ENCODE measurements at regions not wholly inside any gene's neighbourhood (a gene's known extent, or its start where the extent isn't known, plus 50 kb on each side); places are given as distances from the start of the nearest gene placed in this dataset.

DNA sequence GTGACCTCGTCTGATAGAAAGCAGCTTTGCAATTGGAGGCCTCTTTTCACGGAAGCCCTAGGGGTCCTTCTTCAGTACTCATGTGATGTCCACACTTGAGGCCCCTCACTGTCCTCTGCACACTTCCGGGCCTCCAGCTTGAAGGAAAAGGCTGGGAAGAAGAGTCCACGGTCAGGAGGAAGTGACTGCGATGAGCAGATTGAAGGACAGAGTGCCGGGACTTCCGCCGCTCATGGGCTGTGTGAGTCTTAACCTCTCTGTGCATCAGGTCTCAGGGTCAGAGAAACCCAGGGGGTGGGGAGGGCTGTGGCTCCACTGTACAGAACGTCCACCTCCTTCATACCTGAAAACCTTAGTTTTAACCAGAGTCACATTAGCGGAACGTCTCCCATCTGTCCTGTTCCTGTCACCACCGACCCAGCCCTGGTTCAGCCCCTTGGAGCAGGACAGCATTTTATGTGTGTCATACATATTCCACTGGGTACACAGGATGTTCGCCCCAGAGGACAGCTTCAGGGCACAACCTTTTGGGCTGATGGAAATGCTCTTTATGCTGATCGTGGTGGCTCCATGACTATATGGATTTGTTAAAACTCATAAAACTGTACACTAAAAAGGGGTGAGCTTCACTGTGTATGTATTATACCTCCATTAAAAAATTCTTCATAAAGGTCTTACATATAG, 51.0 kb upstream of the SORCS2 start:
- Mint-ChIP-seq H3K4me1 (peaks cover 8% of the 10 kb centered on the region), H3K27me3 (ENCODE audit: low read depth) (no peaks in the 10 kb centered on the region), H3K27ac (ENCODE audit: unreplicated experiment) (no peak overlapping the region), H3K9me3 (no peaks in the 10 kb centered on the region), H3K36me3 (ENCODE audit: low read depth) (no peaks in the 10 kb centered on the region), H3K4me3 (no peak overlapping the region)
- TF ChIP-seq, protein P1, sequence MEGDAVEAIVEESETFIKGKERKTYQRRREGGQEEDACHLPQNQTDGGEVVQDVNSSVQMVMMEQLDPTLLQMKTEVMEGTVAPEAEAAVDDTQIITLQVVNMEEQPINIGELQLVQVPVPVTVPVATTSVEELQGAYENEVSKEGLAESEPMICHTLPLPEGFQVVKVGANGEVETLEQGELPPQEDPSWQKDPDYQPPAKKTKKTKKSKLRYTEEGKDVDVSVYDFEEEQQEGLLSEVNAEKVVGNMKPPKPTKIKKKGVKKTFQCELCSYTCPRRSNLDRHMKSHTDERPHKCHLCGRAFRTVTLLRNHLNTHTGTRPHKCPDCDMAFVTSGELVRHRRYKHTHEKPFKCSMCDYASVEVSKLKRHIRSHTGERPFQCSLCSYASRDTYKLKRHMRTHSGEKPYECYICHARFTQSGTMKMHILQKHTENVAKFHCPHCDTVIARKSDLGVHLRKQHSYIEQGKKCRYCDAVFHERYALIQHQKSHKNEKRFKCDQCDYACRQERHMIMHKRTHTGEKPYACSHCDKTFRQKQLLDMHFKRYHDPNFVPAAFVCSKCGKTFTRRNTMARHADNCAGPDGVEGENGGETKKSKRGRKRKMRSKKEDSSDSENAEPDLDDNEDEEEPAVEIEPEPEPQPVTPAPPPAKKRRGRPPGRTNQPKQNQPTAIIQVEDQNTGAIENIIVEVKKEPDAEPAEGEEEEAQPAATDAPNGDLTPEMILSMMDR (conservative IDR thresholded peaks at IDR 0.05) = no peak
- no peak for DNase-seq (ENCODE audit: low read depth, low spot score)

DNA sequence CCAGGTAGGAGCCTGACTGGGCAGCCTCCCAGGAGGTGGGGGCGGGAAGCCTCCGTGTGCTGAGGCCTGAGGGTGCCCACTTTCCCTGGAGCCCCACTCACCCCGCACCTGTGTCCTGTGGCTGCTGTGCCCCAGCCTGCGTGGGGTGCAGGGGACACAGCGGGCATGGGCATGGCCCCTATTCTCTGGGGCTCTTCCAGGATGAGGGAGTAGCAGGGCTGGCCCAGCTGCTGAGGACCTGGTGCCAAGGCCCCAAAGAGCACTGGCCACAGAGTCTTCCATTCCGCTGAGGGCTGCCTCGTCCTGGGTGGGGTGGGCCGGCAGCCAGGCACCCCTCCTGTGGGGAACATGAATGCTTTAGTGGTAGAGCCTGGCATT, 51.7 kb upstream of the SORCS2 start:
- H3K27me3 Mint-ChIP-seq (ENCODE audit: low read depth) = no peaks in the 10 kb centered on the region
- TF ChIP-seq, protein P1 (conservative IDR thresholded peaks at IDR 0.05) = no peak
- no peaks in the 10 kb centered on the region for H3K36me3 Mint-ChIP-seq (ENCODE audit: low read depth)
- H3K4me3 Mint-ChIP-seq = no peak overlapping the region
- H3K4me1 Mint-ChIP-seq = peaks cover 8% of the 10 kb centered on the region
- DNase-seq (ENCODE audit: low read depth, low spot score) = no peak
- H3K27ac Mint-ChIP-seq (ENCODE audit: unreplicated experiment) = no peak overlapping the region
- H3K9me3 Mint-ChIP-seq = no peaks in the 10 kb centered on the region

DNA sequence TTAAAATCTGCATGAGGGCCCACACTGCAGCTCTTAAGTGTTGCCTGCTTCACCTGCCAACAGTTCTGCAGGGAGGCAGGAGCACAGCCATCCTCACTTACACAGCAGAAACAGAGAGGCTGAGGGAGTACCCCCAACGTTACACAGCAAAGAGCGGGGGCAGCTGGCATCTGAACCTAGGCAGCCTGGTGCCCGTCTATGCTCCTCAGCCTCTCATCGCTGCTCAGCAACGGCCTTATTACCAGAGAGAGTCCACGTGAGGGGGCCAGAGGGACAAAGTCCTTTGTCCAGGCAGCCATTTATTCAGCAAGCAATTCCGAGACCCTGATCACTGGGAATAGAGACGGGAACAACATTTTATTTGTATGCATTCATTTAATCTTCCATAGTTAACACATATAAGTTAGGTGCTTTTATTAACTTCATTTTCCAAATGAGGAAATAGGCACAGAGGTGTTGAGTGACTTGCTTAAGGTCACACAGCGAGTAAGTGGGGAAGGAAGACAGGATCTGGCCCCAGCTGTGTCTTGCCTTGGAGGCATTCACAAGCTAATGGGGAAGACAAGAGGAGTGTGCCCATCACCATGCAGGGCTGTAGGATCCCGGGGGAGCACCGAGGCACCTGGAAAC, 52.2 kb upstream of the SORCS2 start:
- H3K4me1 Mint-ChIP-seq = peaks cover 8% of the 10 kb centered on the region
- no peak overlapping the region for H3K27ac Mint-ChIP-seq (ENCODE audit: unreplicated experiment)
- TF ChIP-seq, protein P1 (conservative IDR thresholded peaks at IDR 0.05) = no peak
- no peak for DNase-seq (ENCODE audit: low read depth, low spot score)
- H3K4me3 Mint-ChIP-seq = no peak overlapping the region
- no peaks in the 10 kb centered on the region for H3K27me3 Mint-ChIP-seq (ENCODE audit: low read depth)
- no peaks in the 10 kb centered on the region for H3K36me3 Mint-ChIP-seq (ENCODE audit: low read depth)
- H3K9me3 Mint-ChIP-seq = no peaks in the 10 kb centered on the region

DNA sequence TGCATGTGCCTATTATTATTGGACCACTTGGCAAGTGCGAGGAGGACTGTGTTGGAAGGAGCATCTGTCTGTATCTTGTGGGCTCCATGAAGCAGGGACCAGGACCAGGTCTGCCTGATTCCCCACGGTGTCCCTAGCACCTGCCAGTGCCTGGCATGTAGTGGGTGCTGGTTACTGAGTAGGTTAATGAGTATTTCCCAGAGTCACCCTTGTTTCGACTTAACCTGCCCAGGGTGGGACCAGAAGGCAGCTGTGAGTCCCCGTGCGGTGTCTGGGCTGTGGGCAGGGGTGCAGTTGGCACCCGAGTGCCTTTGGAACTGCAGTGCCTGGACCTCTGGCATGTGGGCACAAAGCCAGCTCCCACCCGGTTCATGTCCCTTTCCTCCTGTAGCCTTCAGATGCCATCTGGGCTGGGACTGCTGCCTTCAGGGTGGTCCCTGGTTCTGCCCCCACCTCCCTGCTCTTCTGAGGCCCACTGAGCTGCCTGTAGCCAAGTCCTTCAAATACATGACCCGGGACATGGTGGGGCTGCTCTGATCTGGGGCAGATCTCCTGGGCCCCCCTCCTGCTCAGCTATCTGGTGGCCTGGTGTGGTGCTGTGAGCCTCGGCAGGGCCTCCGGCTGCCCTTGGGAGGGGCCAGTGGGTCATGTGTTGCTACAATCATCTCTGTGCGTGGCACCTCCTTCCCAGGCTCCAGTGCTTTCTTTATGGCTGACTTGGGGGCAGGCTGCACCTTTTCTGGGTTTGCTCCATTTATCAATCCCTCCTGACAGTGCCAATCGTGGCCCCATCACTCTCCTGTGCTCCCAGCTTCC, 53.0 kb upstream of the SORCS2 start:
- DNase-seq (ENCODE audit: low read depth, low spot score) = no peak
- TF ChIP-seq, protein P1 (conservative IDR thresholded peaks at IDR 0.05) = no peak
- H3K27ac Mint-ChIP-seq (ENCODE audit: unreplicated experiment) = no peak overlapping the region
- H3K36me3 Mint-ChIP-seq (ENCODE audit: low read depth) = no peaks in the 10 kb centered on the region
- H3K4me3 Mint-ChIP-seq = no peak overlapping the region
- H3K4me1 Mint-ChIP-seq = peaks cover 8% of the 10 kb centered on the region
- no peaks in the 10 kb centered on the region for H3K9me3 Mint-ChIP-seq
- H3K27me3 Mint-ChIP-seq (ENCODE audit: low read depth) = no peaks in the 10 kb centered on the region

DNA sequence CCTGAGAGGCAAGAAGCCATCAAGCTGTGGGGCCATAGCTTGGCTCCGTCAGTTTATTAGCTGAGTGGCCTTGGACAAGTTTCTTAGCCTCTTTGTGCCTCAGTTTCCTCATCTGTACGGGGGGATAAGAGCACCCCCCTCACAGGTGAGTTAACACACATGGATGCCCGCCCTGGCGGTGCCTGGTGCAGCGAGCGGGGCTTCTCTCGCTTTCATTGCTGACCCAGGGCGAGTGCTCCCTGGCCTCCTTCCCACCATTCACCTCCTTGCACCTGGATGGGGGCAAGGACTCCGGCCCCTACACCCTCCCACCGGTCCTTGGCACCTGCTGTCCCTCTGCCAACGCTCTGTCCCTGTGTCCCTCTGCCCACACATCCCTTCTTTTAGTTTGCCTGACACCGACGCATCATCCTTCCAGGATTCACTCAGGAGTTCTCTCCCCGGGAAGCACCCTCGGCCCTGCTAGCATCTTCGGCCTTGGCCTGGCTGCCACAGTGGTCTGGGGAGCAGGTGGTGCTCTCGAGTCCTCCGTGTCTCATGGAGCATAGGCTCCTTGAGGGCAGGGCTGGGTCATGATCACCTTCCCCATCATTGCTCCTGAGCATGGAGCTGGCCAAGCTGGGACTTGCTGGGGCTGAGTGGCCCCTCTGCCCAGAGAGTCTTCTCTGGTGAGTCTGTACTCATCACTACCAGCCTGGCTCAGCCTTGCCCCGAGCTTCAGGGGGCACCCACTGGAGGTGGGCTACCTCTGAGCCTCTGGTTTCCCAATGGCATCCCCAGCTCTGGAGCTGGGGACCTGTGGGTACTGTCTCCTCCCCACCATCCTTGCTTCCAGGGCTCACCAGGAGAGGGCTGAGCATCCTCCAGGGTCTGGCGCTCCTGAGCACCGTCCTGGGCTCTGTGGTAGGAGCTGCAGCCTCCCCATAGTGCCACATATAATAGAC, 53.8 kb upstream of the SORCS2 start:
- DNase-seq (ENCODE audit: low read depth, low spot score) = no peak
- Mint-ChIP-seq H3K27me3 (ENCODE audit: low read depth) (no peaks in the 10 kb centered on the region), H3K9me3 (no peaks in the 10 kb centered on the region), H3K36me3 (ENCODE audit: low read depth) (no peaks in the 10 kb centered on the region), H3K27ac (ENCODE audit: unreplicated experiment) (no peak overlapping the region), H3K4me1 (peaks cover 8% of the 10 kb centered on the region), H3K4me3 (no peak overlapping the region)
- TF ChIP-seq, protein P1 (conservative IDR thresholded peaks at IDR 0.05) = no peak

All from neural crest cell (in vitro differentiated cells).